ENCODE measurements at regions not wholly inside any gene's neighbourhood (a gene's known extent, or its start where the extent isn't known, plus 50 kb on each side); places are given as distances from the start of the nearest gene placed in this dataset.

GRCh38 chr12:43290836-43291235, 261.2 kb downstream of the ADAMTS20 start:
- TF ChIP-seq CTCF (conservative IDR thresholded peaks at IDR 0.05; ENCODE audit: low read depth, low read length) (no peak), EZH2phosphoT487 (IDR thresholded peaks at IDR 0.05; ENCODE audit: borderline replicate concordance, low read length) (no peak)

Measured in PC-3 (cell line).